K562 (cell line): ENCODE measurements at regions not wholly inside any gene's neighbourhood (a gene's known extent, or its start where the extent isn't known, plus 50 kb on each side); places are given as distances from the start of the nearest gene placed in this dataset.

Experiments
- ATAC-seq: fragments of 200-7000 bp; cut with Tn5 transposase; 3 replicates; pipeline ENCODE4 v1.9.1; 2020; ENCODE audit warnings: moderate library complexity
- BruUV-seq: library from RNA; stranded (reverse); fragments of 400-500 nt; replicated peaks from 2 replicates; lab custom pipeline; 2021; lab: Mats Ljungman, UMichigan
- CTCF ChIA-PET: fragments of 300-600 bp; formaldehyde crosslinking; extraction: SDS; loops from one replicate; lab custom pipeline; 2021; ENCODE audit warnings: low intra/inter-chr PET ratio; lab: Yijun Ruan, JAX
- POLR2A ChIA-PET: fragments of 300-600, 350-650 bp; sonication (Branson Sonifier 250); formaldehyde crosslinking; extraction: SDS; loops from one replicate; lab custom pipeline; 2021; ENCODE audit warnings: antibody characterized with exemption, inconsistent platforms; lab: Yijun Ruan, JAX
- DNase-seq, 4 experiments: peaks; one replicate each; pipeline versions ENCODE4 v3.0.0 to v3.0.0-alpha.2; 2011 to 2018; ENCODE audit warnings: low spot score in 3 of 4, mixed read lengths in 3 of 4; ENCODE audit errors: extremely low read depth in 1 of 4
- FAIRE-seq: peaks from 2 replicates; lab custom pipeline; 2011; peaks lifted over from hg19 to GRCh38; lab: Jason Lieb, UNC
- H2AFZ ChIP-seq: 2 replicates; pipeline ENCODE4 v1.6.0; 2011; ENCODE audit warnings: low read depth, low read length, control low read depth, inconsistent platforms
- H3K27ac ChIP-seq: fragments of 200-600 bp; 3 replicates; pipeline ENCODE4 v1.8.0; 2011; ENCODE audit warnings: low read depth, mild to moderate bottlenecking, control low read depth, inconsistent platforms, low read length, moderate library complexity, mixed read lengths; ENCODE audit errors: extremely low read depth
- H3K27me3 ChIP-seq, 2 experiments: fragments of 300-600 bp in 1 of 2; 2 replicates in 1 of 2; 3 replicates in 1 of 2; pipeline versions ENCODE4 v1.6.0 to v1.8.0; 2011; ENCODE audit warnings: inconsistent platforms in 2 of 2, low read length in 2 of 2, mild to moderate bottlenecking in 1 of 2, mixed read lengths in 1 of 2, moderate library complexity in 1 of 2; ENCODE audit not compliant: control insufficient read depth in 2 of 2, insufficient read depth in 2 of 2
- H3K36me3 ChIP-seq: fragments of 300-600 bp; 3 replicates; pipeline ENCODE4 v1.8.0; 2011; ENCODE audit warnings: mild to moderate bottlenecking, low read length, inconsistent platforms; ENCODE audit not compliant: control insufficient read depth, insufficient read depth
- H3K4me1 ChIP-seq, 2 experiments: fragments of 200-600 bp in 1 of 2; replicated peaks in 1 of 2; 2 replicates in 1 of 2; 3 replicates in 1 of 2; pipeline versions ENCODE4 v1.5.1 to v1.8.0; 2011; ENCODE audit warnings: inconsistent platforms in 2 of 2, low read length in 2 of 2, mild to moderate bottlenecking in 1 of 2, mixed read lengths in 1 of 2, moderate library complexity in 1 of 2; ENCODE audit not compliant: control insufficient read depth in 2 of 2, insufficient read depth in 2 of 2
- H3K4me2 ChIP-seq: 2 replicates; pipeline ENCODE4 v1.6.1; 2011; ENCODE audit warnings: low read length, control low read depth, inconsistent platforms, mixed read lengths; ENCODE audit not compliant: insufficient read depth
- H3K4me3 ChIP-seq: fragments of 200-600 bp; sonication (generic), shearing (Covaris generic); 2 replicates; pipeline ENCODE4 v1.5.1; 2016; ENCODE audit warnings: control low read depth, inconsistent platforms
- H3K79me2 ChIP-seq: fragments of 200-600 bp; 3 replicates; pipeline ENCODE4 v1.8.0; 2011; ENCODE audit warnings: low read length, inconsistent platforms; ENCODE audit not compliant: control insufficient read depth, insufficient read depth
- H3K9ac ChIP-seq, 2 experiments: 2 replicates each; pipeline versions ENCODE4 v1.6.0 to v1.6.1; 2011; ENCODE audit warnings: low read depth in 2 of 2, low read length in 2 of 2, control low read depth in 1 of 2, inconsistent platforms in 1 of 2, mild to moderate bottlenecking in 1 of 2, mixed read lengths in 1 of 2; ENCODE audit not compliant: insufficient read depth in 1 of 2
- H3K9me1 ChIP-seq: one replicate; pipeline ENCODE4 v1.6.0; 2011; ENCODE audit warnings: inconsistent platforms, mild to moderate bottlenecking, low read length, moderate library complexity; ENCODE audit not compliant: control insufficient read depth, insufficient read depth
- H3K9me3 ChIP-seq: replicated peaks from 2 replicates; pipeline ENCODE4 v1.5.1; 2011; ENCODE audit warnings: low read depth, low read length, inconsistent platforms; ENCODE audit not compliant: control insufficient read depth, insufficient read depth
- H4K20me1 ChIP-seq: replicated peaks from 2 replicates; pipeline ENCODE4 v1.6.1; 2011; ENCODE audit warnings: low read length, inconsistent platforms, mixed read lengths; ENCODE audit not compliant: control insufficient read depth, insufficient read depth
- BRD9 ChIP-seq: fragments of 450-650 bp; IDR thresholded peaks from 2 replicates; pipeline ENCODE4 v1.6.1; 2018; ENCODE audit warnings: low read depth; ENCODE audit not compliant: partially characterized antibody
- DMBX1 ChIP-seq: fragments of 250-450 bp; sonication (Bioruptor Pico); IDR thresholded peaks from 2 replicates; pipeline ENCODE4 v1.8.0; 2022; ENCODE audit warnings: inconsistent platforms, mild to moderate bottlenecking, moderate library complexity, borderline replicate concordance
- EGR1 ChIP-seq: fragments of 450-650 bp; conservative IDR thresholded peaks from 2 replicates; pipeline ENCODE4 v1.6.1; 2017; ENCODE audit warnings: mild to moderate bottlenecking
- MAFG ChIP-seq: fragments of 450-650 bp; conservative IDR thresholded peaks from 2 replicates; pipeline ENCODE4 v1.6.1; 2016; ENCODE audit warnings: missing genetic modification characterization, missing compliant biosample characterization
- MXI1 ChIP-seq: IDR thresholded peaks from 2 replicates; pipeline ENCODE4 v1.6.1; 2011; ENCODE audit warnings: low read depth, mild to moderate bottlenecking, improper control_type of control experiment, low read length
- NFIC ChIP-seq: fragments of 450-650 bp; IDR thresholded peaks from 2 replicates; pipeline ENCODE4 v1.6.1; 2017; ENCODE audit warnings: mild to moderate bottlenecking, inconsistent platforms
- RBM25 ChIP-seq: fragments of 200-400 bp; formaldehyde crosslinking; IDR thresholded peaks from 2 replicates; pipeline ENCODE4 v1.6.1; 2018; ENCODE audit warnings: low read length, low read depth, moderate library complexity; ENCODE audit not compliant: severe bottlenecking
- RNF2 ChIP-seq: sonication (generic); IDR thresholded peaks from 2 replicates; pipeline ENCODE4 v1.6.1; 2016
- TCF15 ChIP-seq: fragments of 250-450 bp; sonication (Bioruptor Pico); IDR thresholded peaks from 2 replicates; pipeline ENCODE4 v1.8.0; 2022; ENCODE audit warnings: moderate library complexity, mild to moderate bottlenecking, inconsistent platforms
- TCFL5 ChIP-seq: fragments of 250-450 bp; sonication (Bioruptor Pico); conservative IDR thresholded peaks from 2 replicates; pipeline ENCODE4 v1.6.1; 2021; ENCODE audit warnings: mild to moderate bottlenecking, moderate library complexity, matching md5 sums
- XRCC3 ChIP-seq: fragments of 450-650 bp; IDR thresholded peaks from 2 replicates; pipeline ENCODE4 v1.6.1; 2017; ENCODE audit warnings: mild to moderate bottlenecking, moderate library complexity
- YBX1 ChIP-seq: fragments of 450-650 bp; IDR thresholded peaks from 2 replicates; pipeline ENCODE4 v1.7.1; 2016; ENCODE audit warnings: mild to moderate bottlenecking
- ZNF134 ChIP-seq: fragments of 250-450 bp; sonication (Bioruptor Pico); conservative IDR thresholded peaks from 2 replicates; pipeline ENCODE4 v1.4.0; 2020
- ZNF232 ChIP-seq: sonication (generic); formaldehyde crosslinking; IDR thresholded peaks from 2 replicates; pipeline ENCODE4 v1.8.0; 2022; ENCODE audit warnings: mild to moderate bottlenecking, missing genetic modification reagents
- ZNF644 ChIP-seq: fragments of 200-800 bp; sonication (Bioruptor generic); IDR thresholded peaks from 2 replicates; pipeline ENCODE4 v1.6.1; 2016; ENCODE audit warnings: low read depth, missing genetic modification characterization, missing compliant biosample characterization
- ZNF75A ChIP-seq: fragments of 450-650 bp; formaldehyde crosslinking; IDR thresholded peaks from 2 replicates; pipeline ENCODE4 v1.4.0; 2020; ENCODE audit warnings: mild to moderate bottlenecking
- ZNF766 ChIP-seq: fragments of 200-800 bp; sonication (Bioruptor generic); conservative IDR thresholded peaks from 2 replicates; pipeline ENCODE4 v1.6.1; 2016; ENCODE audit warnings: missing genetic modification characterization, missing compliant biosample characterization
- ZNF780A ChIP-seq: fragments of 250-450 bp; sonication (Bioruptor Pico); IDR thresholded peaks from 2 replicates; pipeline ENCODE4 v1.5.0; 2021; ENCODE audit warnings: mild to moderate bottlenecking
- WGBS: fragments of 100-300 bp; shearing (Covaris generic); methylation state at CpG from one replicate; pipeline ENCODE4 v1.1.6; 2016; ENCODE audit warnings: low coverage, mixed read lengths; ENCODE audit not compliant: insufficient coverage; ENCODE audit errors: missing lambda C conversion rate; 5-methylcytosine and 5-hydroxymethylcytosine counted together
- in situ Hi-C: fragments of 300-500 bp; cut with MboI; formaldehyde crosslinking; loops from 4 replicates; pipeline ENCODE4 v1.15.0; 2018; ENCODE audit warnings: inconsistent platforms, mixed read lengths
- intact Hi-C: fragments of 100-400 bp; cut with micrococcal nuclease; formaldehyde crosslinking; loops from 2 replicates; pipeline ENCODE4 v1.14.2; 2022

DNA sequence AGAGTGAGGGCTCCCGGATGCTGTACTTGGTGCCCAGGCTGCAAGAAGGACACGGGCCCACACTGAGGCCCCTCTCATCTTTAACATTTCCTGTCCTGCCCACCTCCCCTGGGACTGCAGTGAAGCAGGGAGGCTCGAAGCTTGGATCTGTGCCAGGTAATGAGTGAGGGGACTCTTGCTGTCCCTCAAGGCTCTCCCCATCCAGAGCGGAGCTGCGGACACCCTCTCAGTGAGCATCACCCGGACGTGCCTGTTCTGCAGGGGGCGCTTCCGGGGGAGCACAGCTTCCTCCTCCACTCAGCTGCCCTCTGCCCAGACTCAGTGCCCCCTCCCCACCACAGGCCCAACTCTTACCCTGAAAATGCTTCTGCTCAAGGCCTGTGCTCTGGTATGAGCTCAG lies 150.0 kb upstream of the MYCN start:
- peak; percentile 36; the same call in 1 of the 2 replicates for TF ChIP-seq NFIC
- no peak for TF ChIP-seq ZNF766
- Histone ChIP-seq H4K20me1 (no peaks in the 10 kb centered on the region), H3K4me1 (no peaks in the 10 kb centered on the region), H3K36me3 (no peaks in the 10 kb centered on the region), H3K27ac (no peak overlapping the region), H3K79me2 (no peaks in the 10 kb centered on the region), H3K27me3 (peaks cover 0 to 39% of the 10 kb centered on the region in 2 experiments; a peak in 4 of 5 replicates), H3K4me2 (no peak overlapping the region), H3K9me3 (no peaks in the 10 kb centered on the region), H3K4me3 (no peak overlapping the region), H3K9me1 (no peaks in the 10 kb centered on the region), H3K9ac (no peak overlapping the region), H2AFZ (no peak overlapping the region)
- POLR2A ChIA-PET, result no interaction called here
- 2% methylated on average over 7 of the region's 9 CpGs for WGBS
- in situ Hi-C loops, result no loop called here
- BruUV-seq, result no TSS peak
- intact Hi-C loops, result no loop called here
- CTCF ChIA-PET, result no interaction called here
- ATAC-seq, result no peak
- no peak for DNase-seq
- FAIRE-seq, result no peak

- ChIA-PET CTCF (no interaction called here), POLR2A (interaction anchor here (0.8 kb wide), 1 partner anchor 57 kb away, joined by 3 read pairs; no protein-coding TSS in a partner anchor)
- Histone ChIP-seq H3K27ac (no peak overlapping the region), H3K36me3 (no peaks in the 10 kb centered on the region), H3K4me3 (no peak overlapping the region), H3K4me1 (no peaks in the 10 kb centered on the region), H3K27me3 (peaks cover 0 to 40% of the 10 kb centered on the region in 2 experiments; a peak in 3 of 5 replicates), H2AFZ (no peak overlapping the region), H3K4me2 (no peak overlapping the region), H3K79me2 (no peaks in the 10 kb centered on the region), H3K9me1 (no peaks in the 10 kb centered on the region), H3K9ac (no peak overlapping the region), H4K20me1 (no peaks in the 10 kb centered on the region), H3K9me3 (no peaks in the 10 kb centered on the region)
- DNase-seq, result no peak
- BruUV-seq, result no TSS peak
- in situ Hi-C loops, result no loop called here
- FAIRE-seq, result no peak
- no peak for ATAC-seq
- 5% methylated on average over 7 of the region's 7 CpGs for WGBS
- intact Hi-C loops, result no loop called here
- TF ChIP-seq TCF15 (CRISPR knock-in tag) (no peak), ZNF780A (CRISPR knock-in tag) (no peak), RBM25 (no peak), YBX1 (no peak), RNF2 (no peak), ZNF644 (tag) (no peak), MAFG (no peak), ZNF232 (no peak), BRD9 (no peak), MXI1 (no peak), EGR1 (no peak), DMBX1 (no peak), TCFL5 (CRISPR knock-in tag) (no peak), ZNF134 (no peak), ZNF75A (CRISPR knock-in tag) (no peak), XRCC3 (no peak)
Measured at GRCh38 chr2:15790838-15791237, 149.5 kb upstream of the MYCN start.
